HCT116 (cell line): ENCODE measurements at regions not wholly inside any gene's neighbourhood (a gene's known extent, or its start where the extent isn't known, plus 50 kb on each side); places are given as distances from the start of the nearest gene placed in this dataset.

Experiments
- ATAC-seq: fragments of 200-7000 bp; cut with Tn5 transposase; 2 replicates; pipeline ENCODE4 v1.9.1; 2020; ENCODE audit warnings: mild to moderate bottlenecking, moderate library complexity
- BruUV-seq: library from RNA; stranded (reverse); fragments of 400-500 nt; replicated peaks from 2 replicates; lab custom pipeline; 2021; lab: Mats Ljungman, UMichigan
- CTCF ChIA-PET: fragments of 300-600 bp; sonication (Branson Sonifier 250); formaldehyde crosslinking; loops from one replicate; lab custom pipeline; 2021; ENCODE audit warnings: antibody characterized with exemption; lab: Charles Lee
- POLR2A ChIA-PET: fragments of 300-600, 350-600 bp; sonication (Branson Sonifier 250); formaldehyde crosslinking; loops from one replicate; lab custom pipeline; 2021; ENCODE audit warnings: antibody characterized with exemption; lab: Charles Lee
- RAD21 ChIA-PET, 2 experiments: fragments of 300-600 bp; sonication (Branson Sonifier 250); formaldehyde crosslinking; loops; one replicate each; lab custom pipeline; 2023; ENCODE audit warnings: low total read pairs in 2 of 2; ENCODE audit not compliant: uncharacterized antibody in 2 of 2, unreplicated experiment in 2 of 2, low non-redundant PET in 1 of 2; lab: Charles Lee
- DNase-seq: peaks from one replicate; pipeline ENCODE4 v3.0.0-alpha.2; 2010; ENCODE audit warnings: low read depth, low spot score
- H2AFZ ChIP-seq: fragments of 200-600 bp; shearing (Covaris generic), sonication (generic); 2 replicates; pipeline ENCODE4 v1.6.1; 2017; ENCODE audit warnings: low read depth, mixed run types, mixed read lengths, antibody characterized with exemption, low read length; ENCODE audit not compliant: poor library complexity, severe bottlenecking
- H3K27ac ChIP-seq: 2 replicates; pipeline ENCODE4 v1.5.1; 2012; ENCODE audit warnings: low read depth, low read length
- H3K27me3 ChIP-seq: fragments of 200-600 bp; sonication (generic); 2 replicates; pipeline ENCODE4 v1.6.1; 2016; ENCODE audit warnings: mixed run types, low read length, mixed read lengths; ENCODE audit not compliant: insufficient read depth
- H3K36me3 ChIP-seq, 2 experiments: fragments of 200-500 bp in 1 of 2; fragments of 200-600 bp in 1 of 2; sonication (Bioruptor generic) in 1 of 2; sonication (generic) in 1 of 2; 2 replicates each; pipeline versions ENCODE4 v1.5.1 to v1.6.1; 2014 to 2016; ENCODE audit warnings: low read length in 2 of 2, inconsistent platforms in 1 of 2, mixed read lengths in 1 of 2, mixed run types in 1 of 2; ENCODE audit not compliant: insufficient read depth in 2 of 2, control insufficient read depth in 1 of 2
- H3K4me1 ChIP-seq, 2 experiments: fragments of 200-600 bp in 1 of 2; sonication (generic) in 1 of 2; 2 replicates each; pipeline versions ENCODE4 v1.5.1 to v1.6.1; 2012 to 2017; ENCODE audit warnings: low read length in 2 of 2, inconsistent platforms in 1 of 2, mild to moderate bottlenecking in 1 of 2, mixed read lengths in 1 of 2, mixed run types in 1 of 2, moderate library complexity in 1 of 2; ENCODE audit not compliant: insufficient read depth in 2 of 2, control insufficient read depth in 1 of 2
- H3K4me2 ChIP-seq: fragments of 200-600 bp; sonication (generic); 2 replicates; pipeline ENCODE4 v1.6.1; 2017; ENCODE audit warnings: mixed run types, low read length, mixed read lengths
- H3K4me3 ChIP-seq, 2 experiments: fragments of 200-600 bp in 1 of 2; sonication (generic) in 1 of 2; replicated peaks in 1 of 2; 2 replicates each; pipeline ENCODE4 v1.5.1; 2011 to 2016; ENCODE audit warnings: low read length in 2 of 2, control low read depth in 1 of 2, low read depth in 1 of 2, mild to moderate bottlenecking in 1 of 2, mixed read lengths in 1 of 2, mixed run types in 1 of 2
- H3K79me2 ChIP-seq: fragments of 200-600 bp; sonication (generic); 2 replicates; pipeline ENCODE4 v1.6.1; 2017; ENCODE audit warnings: mild to moderate bottlenecking, mixed run types, low read length, moderate library complexity, mixed read lengths; ENCODE audit not compliant: insufficient read depth
- H3K9ac ChIP-seq: fragments of 200-600 bp; sonication (generic); 2 replicates; pipeline ENCODE4 v1.6.1; 2016; ENCODE audit warnings: low read length, mixed read lengths
- H3K9me2 ChIP-seq: fragments of 200-600 bp; sonication (generic), shearing (Covaris generic); 2 replicates; pipeline ENCODE4 v1.6.1; 2017; ENCODE audit warnings: mixed run types, mild to moderate bottlenecking, moderate library complexity; ENCODE audit not compliant: insufficient read depth
- H3K9me3 ChIP-seq, 2 experiments: fragments of 200-500 bp in 1 of 2; fragments of 200-600 bp in 1 of 2; sonication (Bioruptor generic) in 1 of 2; sonication (generic) in 1 of 2; 2 replicates each; pipeline ENCODE4 v1.6.1; 2014 to 2017; ENCODE audit warnings: low read length in 2 of 2, mixed read lengths in 2 of 2, inconsistent platforms in 1 of 2, low read depth in 1 of 2, mild to moderate bottlenecking in 1 of 2, mixed run types in 1 of 2, moderate library complexity in 1 of 2; ENCODE audit not compliant: control insufficient read depth in 1 of 2, insufficient read depth in 1 of 2
- H4K20me1 ChIP-seq: fragments of 200-600 bp; sonication (generic), shearing (Covaris generic); 2 replicates; pipeline ENCODE4 v1.6.1; 2017; ENCODE audit warnings: mixed run types, mild to moderate bottlenecking, moderate library complexity; ENCODE audit not compliant: insufficient read depth
- ATF3 ChIP-seq: IDR thresholded peaks from 2 replicates; pipeline ENCODE4 v1.6.1; 2012
- EGR1 ChIP-seq: IDR thresholded peaks from 2 replicates; pipeline ENCODE4 v1.6.1; 2012; ENCODE audit warnings: low read depth
- ELF1 ChIP-seq: IDR thresholded peaks from 2 replicates; pipeline ENCODE4 v1.6.1; 2012; ENCODE audit warnings: low read depth, borderline replicate concordance
- FOSL1 ChIP-seq: IDR thresholded peaks from 2 replicates; pipeline ENCODE4 v1.6.1; 2012; ENCODE audit warnings: low read depth
- JUND ChIP-seq: IDR thresholded peaks from 2 replicates; pipeline ENCODE4 v1.6.1; 2012
- RAD21 ChIP-seq: IDR thresholded peaks from 2 replicates; pipeline ENCODE4 v1.6.1; 2012; ENCODE audit warnings: low read depth, mild to moderate bottlenecking
- SP1 ChIP-seq: IDR thresholded peaks from 2 replicates; pipeline ENCODE4 v1.6.1; 2012; ENCODE audit warnings: low read depth
- ZBTB33 ChIP-seq: IDR thresholded peaks from 2 replicates; pipeline ENCODE4 v1.6.1; 2011; ENCODE audit warnings: mild to moderate bottlenecking, low read length, moderate library complexity; ENCODE audit not compliant: insufficient replicate concordance; ENCODE audit errors: extremely low read depth
- intact Hi-C: fragments of 100-400 bp; cut with micrococcal nuclease; formaldehyde crosslinking; loops from 2 replicates; pipeline ENCODE4 v1.10.0; 2022
- TF ChIP-seq, protein P1 (sequence below): IDR thresholded peaks from 2 replicates; pipeline ENCODE4 v1.6.1; 2012; ENCODE audit warnings: low read depth
- TF ChIP-seq, protein P2 (sequence below): IDR thresholded peaks from 2 replicates; pipeline ENCODE4 v1.6.1; 2012
- TF ChIP-seq, protein P3 (sequence below), 3 experiments: fragments of 200-600 bp in 1 of 3; sonication (generic) in 1 of 3; IDR thresholded peaks in 2 of 3; conservative IDR thresholded peaks in 1 of 3; 2 replicates each; pipeline ENCODE4 v1.5.1; 2012 to 2017; ENCODE audit warnings: low read depth in 2 of 3, low read length in 2 of 3, antibody characterized with exemption in 1 of 3, borderline replicate concordance in 1 of 3, control low read depth in 1 of 3, mild to moderate bottlenecking in 1 of 3, mixed read lengths in 1 of 3, mixed run types in 1 of 3, moderate library complexity in 1 of 3; ENCODE audit not compliant: insufficient read depth in 1 of 3

DNA sequence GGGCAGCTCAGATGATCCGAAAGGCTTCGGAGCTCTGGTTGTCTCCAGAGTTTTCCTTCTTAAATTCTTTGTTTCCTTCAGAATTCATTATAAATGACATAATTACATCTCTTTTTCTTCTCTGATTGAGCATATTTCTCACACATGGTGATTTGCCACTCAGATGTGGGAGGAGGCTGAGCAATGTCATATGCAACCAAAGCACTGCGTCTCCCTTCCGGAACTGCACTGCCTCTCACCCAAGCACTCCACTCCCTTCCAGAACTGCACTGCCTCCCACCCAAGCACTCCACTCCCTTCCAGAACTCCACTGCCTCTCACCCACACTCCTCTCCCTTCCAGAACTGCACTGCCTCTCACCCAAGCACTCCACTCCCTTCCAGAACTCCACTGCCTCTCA, 131.5 kb downstream of the SALL1 start:
- no peak overlapping the region for H3K9ac ChIP-seq
- no TSS peak for BruUV-seq

More for the DNA sequence above, 131.5 kb downstream of the SALL1 start:
- H3K4me2 ChIP-seq, result no peak overlapping the region
- H3K9me2 ChIP-seq, result no peaks in the 10 kb centered on the region
- H3K79me2 ChIP-seq, result no peaks in the 10 kb centered on the region
- ATAC-seq (no peak), DNase-seq (no peak)
- H2AFZ ChIP-seq, result no peak overlapping the region
- CTCF ChIA-PET, result no interaction called here
- peaks cover 13% of the 10 kb centered on the region for H3K27me3 ChIP-seq
- RAD21 ChIA-PET, result no interaction called here
- H4K20me1 ChIP-seq, result no peaks in the 10 kb centered on the region
- POLR2A ChIA-PET, result no interaction called here
- H3K9me3 ChIP-seq, result no peaks in the 10 kb centered on the region
- H3K4me1 ChIP-seq, result no peaks in the 10 kb centered on the region
- no peak overlapping the region for H3K27ac ChIP-seq
- TF ChIP-seq JUND (no peak), ELF1 (no peak), FOSL1 (no peak), SP1 (no peak), EGR1 (no peak), RAD21 (no peak), ZBTB33 (no peak), ATF3 (no peak)
- TF ChIP-seq, protein P1, sequence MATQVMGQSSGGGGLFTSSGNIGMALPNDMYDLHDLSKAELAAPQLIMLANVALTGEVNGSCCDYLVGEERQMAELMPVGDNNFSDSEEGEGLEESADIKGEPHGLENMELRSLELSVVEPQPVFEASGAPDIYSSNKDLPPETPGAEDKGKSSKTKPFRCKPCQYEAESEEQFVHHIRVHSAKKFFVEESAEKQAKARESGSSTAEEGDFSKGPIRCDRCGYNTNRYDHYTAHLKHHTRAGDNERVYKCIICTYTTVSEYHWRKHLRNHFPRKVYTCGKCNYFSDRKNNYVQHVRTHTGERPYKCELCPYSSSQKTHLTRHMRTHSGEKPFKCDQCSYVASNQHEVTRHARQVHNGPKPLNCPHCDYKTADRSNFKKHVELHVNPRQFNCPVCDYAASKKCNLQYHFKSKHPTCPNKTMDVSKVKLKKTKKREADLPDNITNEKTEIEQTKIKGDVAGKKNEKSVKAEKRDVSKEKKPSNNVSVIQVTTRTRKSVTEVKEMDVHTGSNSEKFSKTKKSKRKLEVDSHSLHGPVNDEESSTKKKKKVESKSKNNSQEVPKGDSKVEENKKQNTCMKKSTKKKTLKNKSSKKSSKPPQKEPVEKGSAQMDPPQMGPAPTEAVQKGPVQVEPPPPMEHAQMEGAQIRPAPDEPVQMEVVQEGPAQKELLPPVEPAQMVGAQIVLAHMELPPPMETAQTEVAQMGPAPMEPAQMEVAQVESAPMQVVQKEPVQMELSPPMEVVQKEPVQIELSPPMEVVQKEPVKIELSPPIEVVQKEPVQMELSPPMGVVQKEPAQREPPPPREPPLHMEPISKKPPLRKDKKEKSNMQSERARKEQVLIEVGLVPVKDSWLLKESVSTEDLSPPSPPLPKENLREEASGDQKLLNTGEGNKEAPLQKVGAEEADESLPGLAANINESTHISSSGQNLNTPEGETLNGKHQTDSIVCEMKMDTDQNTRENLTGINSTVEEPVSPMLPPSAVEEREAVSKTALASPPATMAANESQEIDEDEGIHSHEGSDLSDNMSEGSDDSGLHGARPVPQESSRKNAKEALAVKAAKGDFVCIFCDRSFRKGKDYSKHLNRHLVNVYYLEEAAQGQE, result no peak
- TF ChIP-seq, protein P2, sequence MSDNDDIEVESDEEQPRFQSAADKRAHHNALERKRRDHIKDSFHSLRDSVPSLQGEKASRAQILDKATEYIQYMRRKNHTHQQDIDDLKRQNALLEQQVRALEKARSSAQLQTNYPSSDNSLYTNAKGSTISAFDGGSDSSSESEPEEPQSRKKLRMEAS, result no peak
- TF ChIP-seq, protein P3, sequence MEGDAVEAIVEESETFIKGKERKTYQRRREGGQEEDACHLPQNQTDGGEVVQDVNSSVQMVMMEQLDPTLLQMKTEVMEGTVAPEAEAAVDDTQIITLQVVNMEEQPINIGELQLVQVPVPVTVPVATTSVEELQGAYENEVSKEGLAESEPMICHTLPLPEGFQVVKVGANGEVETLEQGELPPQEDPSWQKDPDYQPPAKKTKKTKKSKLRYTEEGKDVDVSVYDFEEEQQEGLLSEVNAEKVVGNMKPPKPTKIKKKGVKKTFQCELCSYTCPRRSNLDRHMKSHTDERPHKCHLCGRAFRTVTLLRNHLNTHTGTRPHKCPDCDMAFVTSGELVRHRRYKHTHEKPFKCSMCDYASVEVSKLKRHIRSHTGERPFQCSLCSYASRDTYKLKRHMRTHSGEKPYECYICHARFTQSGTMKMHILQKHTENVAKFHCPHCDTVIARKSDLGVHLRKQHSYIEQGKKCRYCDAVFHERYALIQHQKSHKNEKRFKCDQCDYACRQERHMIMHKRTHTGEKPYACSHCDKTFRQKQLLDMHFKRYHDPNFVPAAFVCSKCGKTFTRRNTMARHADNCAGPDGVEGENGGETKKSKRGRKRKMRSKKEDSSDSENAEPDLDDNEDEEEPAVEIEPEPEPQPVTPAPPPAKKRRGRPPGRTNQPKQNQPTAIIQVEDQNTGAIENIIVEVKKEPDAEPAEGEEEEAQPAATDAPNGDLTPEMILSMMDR (IDR thresholded peaks at IDR 0.05 in 2 of 3, conservative IDR thresholded peaks at IDR 0.05 in 1 of 3; ENCODE audit: borderline replicate concordance in 1 of 3, insufficient read depth in 1 of 3, low read depth in 2 of 3, low read length in 2 of 3), result no peak
- intact Hi-C loops, result no loop called here
- H3K4me3 ChIP-seq, result no peak overlapping the region
- H3K36me3 ChIP-seq, result no peaks in the 10 kb centered on the region
